Neuronal stem cell (in vitro differentiated cells): ENCODE measurements at regions not wholly inside any gene's neighbourhood (a gene's known extent, or its start where the extent isn't known, plus 50 kb on each side); places are given as distances from the start of the nearest gene placed in this dataset.

ENCODE experiments used
- DNase-seq: peaks from one replicate; pipeline ENCODE4 v3.0.0-alpha.2; 2013; ENCODE audit warnings: low spot score
- H2AFZ ChIP-seq: one replicate; pipeline ENCODE4 v1.6.1; 2013; ENCODE audit warnings: mild to moderate bottlenecking, low read length, inconsistent platforms
- H2AK5ac ChIP-seq: 2 replicates; pipeline ENCODE4 v1.6.1; 2013; ENCODE audit warnings: low read depth, mild to moderate bottlenecking, inconsistent platforms, low read length, moderate library complexity, mixed read lengths
- H2BK120ac ChIP-seq: 2 replicates; pipeline ENCODE4 v1.6.1; 2013; ENCODE audit warnings: low read depth, mild to moderate bottlenecking, inconsistent platforms, low read length, moderate library complexity, mixed read lengths
- H2BK12ac ChIP-seq: one replicate; pipeline ENCODE4 v1.6.1; 2013; ENCODE audit warnings: low read length, inconsistent platforms
- H2BK15ac ChIP-seq: 2 replicates; pipeline ENCODE4 v1.6.1; 2013; ENCODE audit warnings: mild to moderate bottlenecking, low read length, inconsistent platforms, mixed read lengths
- H2BK5ac ChIP-seq: one replicate; pipeline ENCODE4 v1.6.1; 2013; ENCODE audit warnings: inconsistent platforms, mild to moderate bottlenecking, low read length, moderate library complexity
- H3K14ac ChIP-seq: one replicate; pipeline ENCODE4 v1.6.1; 2013; ENCODE audit warnings: low read length, inconsistent platforms
- H3K18ac ChIP-seq: 2 replicates; pipeline ENCODE4 v1.6.1; 2013; ENCODE audit warnings: low read length, inconsistent platforms
- H3K23ac ChIP-seq: 2 replicates; pipeline ENCODE4 v1.6.1; 2013; ENCODE audit warnings: low read depth, mild to moderate bottlenecking, mixed read lengths, low read length, inconsistent platforms; ENCODE audit not compliant: poor library complexity
- H3K27ac ChIP-seq: replicated peaks from 3 replicates; pipeline ENCODE4 v1.5.1; 2013; ENCODE audit warnings: low read length, inconsistent platforms
- H3K27me3 ChIP-seq, 3 experiments: 2 replicates each; pipeline ENCODE4 v1.6.1; 2013; ENCODE audit warnings: low read length in 3 of 3, mild to moderate bottlenecking in 2 of 3, inconsistent platforms in 1 of 3, low read depth in 1 of 3, mixed read lengths in 1 of 3, moderate library complexity in 1 of 3; ENCODE audit not compliant: control insufficient read depth in 3 of 3, insufficient read depth in 3 of 3
- H3K36me3 ChIP-seq, 2 donors: replicated peaks in 1 of 2; 2 replicates each; pipeline ENCODE4 v1.6.1; 2013; ENCODE audit warnings: low read length in 2 of 2; ENCODE audit not compliant: control insufficient read depth in 2 of 2, insufficient read depth in 2 of 2
- H3K4ac ChIP-seq: 2 replicates; pipeline ENCODE4 v1.6.1; 2013; ENCODE audit warnings: inconsistent platforms, mild to moderate bottlenecking, low read length, moderate library complexity
- H3K4me1 ChIP-seq, 2 donors: 1 replicate in 1 of 2; 2 replicates in 1 of 2; pipeline ENCODE4 v1.6.1; 2013; ENCODE audit warnings: low read length in 2 of 2, low read depth in 1 of 2; ENCODE audit not compliant: control insufficient read depth in 2 of 2, insufficient read depth in 1 of 2
- H3K4me2 ChIP-seq: one replicate; pipeline ENCODE4 v1.6.1; 2013; ENCODE audit warnings: mild to moderate bottlenecking, low read length, inconsistent platforms; ENCODE audit not compliant: insufficient read depth, poor library complexity, severe bottlenecking
- H3K4me3 ChIP-seq, 2 donors: 2 replicates each; pipeline ENCODE4 v1.5.1; 2013; ENCODE audit warnings: low read length in 2 of 2, mild to moderate bottlenecking in 2 of 2, inconsistent platforms in 1 of 2, moderate library complexity in 1 of 2
- H3K79me1 ChIP-seq: one replicate; pipeline ENCODE4 v1.6.1; 2013; ENCODE audit warnings: low read depth, mild to moderate bottlenecking, inconsistent platforms, low read length, moderate library complexity
- H3K9ac ChIP-seq: one replicate; pipeline ENCODE4 v1.6.1; 2013; ENCODE audit warnings: mild to moderate bottlenecking, low read depth, low read length, inconsistent platforms; ENCODE audit not compliant: poor library complexity
- H3K9me3 ChIP-seq, 2 donors: replicated peaks in 1 of 2; 2 replicates each; pipeline versions ENCODE3 to v1.6.1; 2013; ENCODE audit warnings: low read length in 2 of 2, mild to moderate bottlenecking in 2 of 2, inconsistent platforms in 1 of 2, low read depth in 1 of 2, mixed read lengths in 1 of 2, moderate library complexity in 1 of 2; ENCODE audit not compliant: control insufficient read depth in 2 of 2, insufficient read depth in 1 of 2
- H4K8ac ChIP-seq: one replicate; pipeline ENCODE4 v1.6.1; 2013; ENCODE audit warnings: low read depth, mild to moderate bottlenecking, inconsistent platforms, low read length, moderate library complexity
- H4K91ac ChIP-seq: one replicate; pipeline ENCODE4 v1.6.1; 2013; ENCODE audit warnings: low read length, low read depth, mild to moderate bottlenecking, inconsistent platforms; ENCODE audit not compliant: poor library complexity
- WGBS, 2 donors: extraction: QIAGEN DNeasy Blood & Tissue Kit; methylation state at CpG; one replicate each; pipeline ENCODE4 v1.1.7; 2013; ENCODE audit warnings: missing lambda C conversion rate in 2 of 2, mixed read lengths in 1 of 2; ENCODE audit not compliant: insufficient read length in 2 of 2, insufficient replicate concordance in 1 of 2; ENCODE audit errors: extremely low coverage in 2 of 2; 5-methylcytosine and 5-hydroxymethylcytosine counted together

DNA sequence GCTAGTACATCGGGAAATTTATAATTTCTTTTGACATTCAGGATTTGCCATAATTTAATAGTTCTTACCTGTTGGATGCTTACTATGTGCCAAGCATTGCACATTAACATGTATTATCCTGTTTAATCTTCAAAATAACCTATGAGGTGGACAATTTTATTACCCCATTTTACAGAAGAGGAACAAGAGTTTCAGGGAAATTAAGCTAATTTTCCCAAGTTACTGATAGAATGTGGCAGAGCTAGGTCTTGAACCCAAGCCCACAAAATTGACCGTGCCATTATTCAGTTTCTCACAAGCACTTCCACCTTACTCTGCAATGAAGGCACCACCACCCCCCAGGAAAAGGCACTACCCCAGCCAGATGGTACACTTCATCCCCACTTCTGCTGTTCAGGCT, 161.1 kb upstream of the PLEKHG7 start:
- H3K4ac ChIP-seq: no peak overlapping the region
- H3K14ac ChIP-seq: no peak overlapping the region
- peaks cover 10 to 22% of the 10 kb centered on the region in 2 donors for H3K4me1 ChIP-seq
- H3K4me2 ChIP-seq: no peak overlapping the region
- H3K9me3 ChIP-seq: no peaks in the 10 kb centered on the region
- no peak overlapping the region for H2BK15ac ChIP-seq
- DNase-seq: no peak
- no peak overlapping the region for H2AFZ ChIP-seq
- no peak overlapping the region for H4K8ac ChIP-seq
- H2AK5ac ChIP-seq: no peak overlapping the region
- H3K79me1 ChIP-seq: no peaks in the 10 kb centered on the region
- H3K36me3 ChIP-seq: no peaks in the 10 kb centered on the region
- no peak overlapping the region for H2BK12ac ChIP-seq
- no peak overlapping the region for H4K91ac ChIP-seq
- no peak overlapping the region for H3K23ac ChIP-seq
- H3K27ac ChIP-seq: no peak overlapping the region
- H2BK120ac ChIP-seq: no peak overlapping the region
- H2BK5ac ChIP-seq: no peak overlapping the region
- H3K18ac ChIP-seq: no peak overlapping the region
- H3K4me3 ChIP-seq: no peak overlapping the region
- H3K9ac ChIP-seq: no peak overlapping the region
- H3K27me3 ChIP-seq: no peaks in the 10 kb centered on the region
- no CpG with 5 or more reads among the region's 2 CpGs for WGBS, 2 donors

DNA sequence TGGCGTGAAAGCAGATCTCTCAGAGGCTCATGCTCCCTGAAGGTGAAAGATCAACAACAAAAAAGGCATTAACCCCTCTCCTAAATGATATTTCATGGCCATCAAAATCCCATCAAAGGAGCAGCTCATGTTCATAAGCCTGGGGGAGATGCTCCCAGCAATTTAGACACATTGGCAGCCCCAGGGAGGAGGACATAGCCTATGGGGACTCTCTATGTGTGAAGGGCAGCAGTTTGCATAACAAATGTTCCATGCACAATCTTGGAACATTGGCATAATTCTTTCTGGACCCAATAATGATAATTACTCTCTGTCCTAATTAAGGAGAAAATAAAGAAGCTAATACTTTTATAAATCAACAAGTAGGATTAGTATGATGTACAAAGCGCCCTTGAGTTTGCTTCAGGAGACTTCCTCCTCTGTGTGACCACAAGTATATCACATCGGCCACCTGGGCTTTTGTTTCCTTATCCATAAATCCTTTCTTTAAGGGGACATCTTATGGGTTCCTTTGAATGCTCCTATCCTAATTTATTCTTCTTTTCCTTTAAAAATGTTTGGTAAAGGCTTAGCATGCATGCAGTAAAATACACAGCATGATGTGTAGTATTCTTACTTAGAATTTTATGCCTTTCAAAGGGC, 161.9 kb upstream of the PLEKHG7 start:
- no peaks in the 10 kb centered on the region for H3K36me3 ChIP-seq
- H3K14ac ChIP-seq: no peak overlapping the region
- no peaks in the 10 kb centered on the region for H3K79me1 ChIP-seq
- H2BK5ac ChIP-seq: no peak overlapping the region
- H3K27me3 ChIP-seq: no peaks in the 10 kb centered on the region
- H4K8ac ChIP-seq: no peak overlapping the region
- no peak overlapping the region for H3K4ac ChIP-seq
- no peak overlapping the region for H3K27ac ChIP-seq
- WGBS, 2 donors: no CpG with 5 or more reads among the region's 3 CpGs
- DNase-seq: no peak
- H2AFZ ChIP-seq: peak overlapping the region; percentile 95
- no peak overlapping the region for H2BK12ac ChIP-seq
- H2BK15ac ChIP-seq: no peak overlapping the region
- no peak overlapping the region for H3K23ac ChIP-seq
- no peak overlapping the region for H2BK120ac ChIP-seq
- no peak overlapping the region for H4K91ac ChIP-seq
- H3K4me2 ChIP-seq: no peak overlapping the region
- H3K18ac ChIP-seq: no peak overlapping the region
- H3K4me1 ChIP-seq: peaks cover 10 to 22% of the 10 kb centered on the region in 2 donors
- no peak overlapping the region for H3K9ac ChIP-seq
- peak overlapping the region in 1 of 2 donors; percentile 30 for H3K4me3 ChIP-seq
- H2AK5ac ChIP-seq: no peak overlapping the region
- no peaks in the 10 kb centered on the region for H3K9me3 ChIP-seq

GRCh38 chr12:92539976-92540781, 162.6 kb upstream of the PLEKHG7 start:
- no CpG with 5 or more reads among the region's 12 CpGs for WGBS, 2 donors
- DNase-seq: no peak
- Histone ChIP-seq H3K27me3 (no peaks in the 10 kb centered on the region), H4K91ac (no peak overlapping the region), H3K4ac (no peak overlapping the region), H3K14ac (no peak overlapping the region), H3K9ac (no peak overlapping the region), H3K9me3 (no peaks in the 10 kb centered on the region), H2BK120ac (no peak overlapping the region), H3K4me1 (peaks cover 10 to 22% of the 10 kb centered on the region in 2 donors), H4K8ac (no peak overlapping the region), H2AFZ (peak overlapping the region; percentile 95), H2BK5ac (no peak overlapping the region), H3K4me3 (peak overlapping the region in 1 of 2 donors; percentile 30), H2BK12ac (peak overlapping the region; percentile 14), H3K27ac (no peak overlapping the region), H2AK5ac (no peak overlapping the region), H3K79me1 (no peaks in the 10 kb centered on the region), H2BK15ac (no peak overlapping the region), H3K23ac (no peak overlapping the region), H3K36me3 (no peaks in the 10 kb centered on the region), H3K18ac (peak overlapping the region; percentile 77), H3K4me2 (peak overlapping the region; percentile 43)

DNA sequence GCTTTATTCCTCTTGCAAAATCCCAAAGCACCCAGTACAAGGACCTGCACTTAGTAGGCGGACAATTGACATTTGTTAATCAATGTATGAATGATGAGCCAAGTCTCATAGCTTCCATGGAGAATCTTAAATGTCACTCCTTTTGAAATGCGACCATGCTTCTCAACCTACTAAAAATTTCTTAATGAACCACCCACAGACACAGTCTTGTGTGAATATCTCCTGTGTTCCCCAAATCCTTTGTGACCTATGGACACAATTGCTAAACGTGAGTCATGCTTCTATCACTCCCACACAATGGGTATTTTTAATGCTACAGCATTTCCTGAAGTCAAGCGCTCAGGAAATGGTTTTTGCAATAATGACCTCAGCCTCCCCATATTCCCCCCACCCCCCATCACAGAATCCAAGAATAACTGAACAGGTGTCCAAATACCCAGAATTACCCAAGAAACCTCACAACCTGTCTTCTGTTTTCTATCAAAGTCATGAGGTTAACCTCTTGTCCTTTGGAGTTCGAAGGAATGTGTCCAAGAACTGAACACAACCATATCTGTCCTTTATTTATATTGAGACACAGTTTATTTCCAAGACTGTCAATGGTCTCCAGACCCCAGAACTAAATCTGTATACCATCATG, 163.6 kb upstream of the PLEKHG7 start:
- no peaks in the 10 kb centered on the region for H3K27me3 ChIP-seq
- H3K4me3 ChIP-seq: no peak overlapping the region
- no peaks in the 10 kb centered on the region for H3K9me3 ChIP-seq
- H2AK5ac ChIP-seq: no peak overlapping the region
- H3K4ac ChIP-seq: no peak overlapping the region
- H3K36me3 ChIP-seq: no peaks in the 10 kb centered on the region
- no peak overlapping the region for H3K23ac ChIP-seq
- H2AFZ ChIP-seq: no peak overlapping the region
- no peak overlapping the region for H3K14ac ChIP-seq
- H3K27ac ChIP-seq: no peak overlapping the region
- WGBS, 2 donors: no CpG with 5 or more reads among the region's 5 CpGs
- no peak overlapping the region for H3K18ac ChIP-seq
- H2BK120ac ChIP-seq: no peak overlapping the region
- no peak overlapping the region for H2BK15ac ChIP-seq
- no peak overlapping the region for H4K8ac ChIP-seq
- no peak overlapping the region for H2BK5ac ChIP-seq
- no peak overlapping the region for H3K4me2 ChIP-seq
- H3K79me1 ChIP-seq: no peaks in the 10 kb centered on the region
- no peak overlapping the region for H3K9ac ChIP-seq
- peaks cover 10 to 22% of the 10 kb centered on the region in 2 donors for H3K4me1 ChIP-seq
- no peak for DNase-seq
- H4K91ac ChIP-seq: no peak overlapping the region
- no peak overlapping the region for H2BK12ac ChIP-seq
